PC-9 (cell line): ENCODE measurements at regions not wholly inside any gene's neighbourhood (a gene's known extent, or its start where the extent isn't known, plus 50 kb on each side); places are given as distances from the start of the nearest gene placed in this dataset.

ENCODE experiments used
- BruUV-seq: library from RNA; stranded (reverse); fragments of 400-500 nt; replicated peaks from 2 replicates; lab custom pipeline; 2021; lab: Mats Ljungman, UMichigan
- CTCF ChIA-PET: fragments of 300-600 bp; sonication (Branson Sonifier 250); formaldehyde crosslinking; loops from one replicate; lab custom pipeline; 2022; ENCODE audit warnings: antibody characterized with exemption; lab: Charles Lee
- POLR2A ChIA-PET: fragments of 300-600 bp; sonication (Branson Sonifier 250); formaldehyde crosslinking; loops from one replicate; lab custom pipeline; 2022; ENCODE audit warnings: antibody characterized with exemption; ENCODE audit not compliant: unreplicated experiment; lab: Charles Lee
- DNase-seq, 2 experiments: peaks; one replicate each; pipeline versions ENCODE4 v3.0.0 to v3.0.0-alpha.2; 2015 to 2022; ENCODE audit warnings: mixed read lengths in 1 of 2
- H2AFZ ChIP-seq: fragments of 200-600 bp; sonication (generic); 2 replicates; pipeline ENCODE4 v1.8.1; 2017; ENCODE audit warnings: antibody characterized with exemption
- H3F3A ChIP-seq: fragments of 200-600 bp; sonication (generic); 2 replicates; pipeline ENCODE4 v1.8.1; 2017; ENCODE audit warnings: antibody characterized with exemption, mild to moderate bottlenecking, low read depth; ENCODE audit not compliant: insufficient read depth
- H3K27ac ChIP-seq: fragments of 200-600 bp; sonication (generic); 2 replicates; pipeline ENCODE4 v1.6.1; 2016; ENCODE audit warnings: mixed run types
- H3K27me3 ChIP-seq: fragments of 200-600 bp; sonication (generic); 2 replicates; pipeline ENCODE4 v1.6.1; 2016; ENCODE audit warnings: low read depth, mixed run types; ENCODE audit not compliant: insufficient read depth
- H3K36me3 ChIP-seq: fragments of 200-600 bp; sonication (generic); 2 replicates; pipeline ENCODE4 v1.6.1; 2016; ENCODE audit warnings: low read depth, mixed run types
- H3K4me1 ChIP-seq: fragments of 200-600 bp; sonication (generic); replicated peaks from 2 replicates; pipeline ENCODE4 v1.6.1; 2016; ENCODE audit warnings: mixed run types; ENCODE audit not compliant: insufficient read depth
- H3K4me2 ChIP-seq: fragments of 200-600 bp; sonication (generic); 2 replicates; pipeline ENCODE4 v1.6.1; 2017; ENCODE audit warnings: mixed run types
- H3K4me3 ChIP-seq: fragments of 200-600 bp; sonication (generic); 2 replicates; pipeline ENCODE4 v1.6.1; 2016; ENCODE audit warnings: mixed run types
- H3K79me2 ChIP-seq: fragments of 200-600 bp; sonication (generic); 2 replicates; pipeline ENCODE4 v1.6.1; 2017; ENCODE audit warnings: low read depth, mixed run types
- H3K9me2 ChIP-seq: fragments of 200-600 bp; sonication (generic); 2 replicates; pipeline ENCODE4 v1.8.1; 2017; ENCODE audit warnings: mild to moderate bottlenecking; ENCODE audit not compliant: insufficient read depth
- H3K9me3 ChIP-seq: fragments of 200-600 bp; sonication (generic); 2 replicates; pipeline ENCODE4 v1.8.1; 2016; ENCODE audit warnings: low read depth; ENCODE audit not compliant: insufficient read depth
- H4K20me1 ChIP-seq: fragments of 200-600 bp; sonication (generic); 2 replicates; pipeline ENCODE4 v1.8.1; 2017; ENCODE audit not compliant: insufficient read depth
- EZH2 ChIP-seq: fragments of 200-600 bp; sonication (generic); IDR thresholded peaks from 2 replicates; pipeline ENCODE4 v1.8.0; 2017; ENCODE audit warnings: antibody characterized with exemption, low read depth
- intact Hi-C: fragments of 100-400 bp; cut with micrococcal nuclease; formaldehyde crosslinking; loops from one replicate; pipeline ENCODE4 v1.10.0; 2022; ENCODE audit not compliant: unreplicated experiment
- TF ChIP-seq, protein P1 (sequence below): fragments of 200-600 bp; sonication (generic); conservative IDR thresholded peaks from 2 replicates; pipeline ENCODE4 v1.6.1; 2017; ENCODE audit warnings: mixed run types, antibody characterized with exemption, mild to moderate bottlenecking, moderate library complexity

GRCh38 chr2:144239726-144240125 is 280.2 kb downstream of the ZEB2 start:
- Histone ChIP-seq H3K9me3 (no peaks in the 10 kb centered on the region), H3K4me3 (no peak overlapping the region), H3K27me3 (no peaks in the 10 kb centered on the region), H3K36me3 (no peaks in the 10 kb centered on the region), H3K27ac (no peak overlapping the region), H2AFZ (no peak overlapping the region), H3K4me1 (peaks cover 14% of the 10 kb centered on the region), H3K9me2 (no peaks in the 10 kb centered on the region), H4K20me1 (no peaks in the 10 kb centered on the region), H3K4me2 (no peak overlapping the region), H3F3A (no peaks in the 10 kb centered on the region), H3K79me2 (no peaks in the 10 kb centered on the region)
- no peak for DNase-seq
- CTCF ChIA-PET: no interaction called here
- POLR2A ChIA-PET: no interaction called here
- no peak for TF ChIP-seq EZH2
- TF ChIP-seq, protein P1, sequence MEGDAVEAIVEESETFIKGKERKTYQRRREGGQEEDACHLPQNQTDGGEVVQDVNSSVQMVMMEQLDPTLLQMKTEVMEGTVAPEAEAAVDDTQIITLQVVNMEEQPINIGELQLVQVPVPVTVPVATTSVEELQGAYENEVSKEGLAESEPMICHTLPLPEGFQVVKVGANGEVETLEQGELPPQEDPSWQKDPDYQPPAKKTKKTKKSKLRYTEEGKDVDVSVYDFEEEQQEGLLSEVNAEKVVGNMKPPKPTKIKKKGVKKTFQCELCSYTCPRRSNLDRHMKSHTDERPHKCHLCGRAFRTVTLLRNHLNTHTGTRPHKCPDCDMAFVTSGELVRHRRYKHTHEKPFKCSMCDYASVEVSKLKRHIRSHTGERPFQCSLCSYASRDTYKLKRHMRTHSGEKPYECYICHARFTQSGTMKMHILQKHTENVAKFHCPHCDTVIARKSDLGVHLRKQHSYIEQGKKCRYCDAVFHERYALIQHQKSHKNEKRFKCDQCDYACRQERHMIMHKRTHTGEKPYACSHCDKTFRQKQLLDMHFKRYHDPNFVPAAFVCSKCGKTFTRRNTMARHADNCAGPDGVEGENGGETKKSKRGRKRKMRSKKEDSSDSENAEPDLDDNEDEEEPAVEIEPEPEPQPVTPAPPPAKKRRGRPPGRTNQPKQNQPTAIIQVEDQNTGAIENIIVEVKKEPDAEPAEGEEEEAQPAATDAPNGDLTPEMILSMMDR: no peak
- intact Hi-C loops: no loop called here
- no TSS peak for BruUV-seq

GRCh38 chr2:144239306-144239705 is 280.6 kb downstream of the ZEB2 start:
- TF ChIP-seq EZH2: no peak
- TF ChIP-seq, protein P1: no peak
- Histone ChIP-seq H4K20me1 (no peaks in the 10 kb centered on the region), H3K4me2 (no peak overlapping the region), H3K36me3 (no peaks in the 10 kb centered on the region), H3K9me2 (no peaks in the 10 kb centered on the region), H3K27me3 (no peaks in the 10 kb centered on the region), H3K27ac (no peak overlapping the region), H3K79me2 (no peaks in the 10 kb centered on the region), H3K4me3 (no peak overlapping the region), H3F3A (no peaks in the 10 kb centered on the region), H3K9me3 (no peaks in the 10 kb centered on the region), H2AFZ (no peak overlapping the region), H3K4me1 (peaks cover 14% of the 10 kb centered on the region)
- intact Hi-C loops: no loop called here
- ChIA-PET POLR2A (no interaction called here), CTCF (no interaction called here)
- no TSS peak for BruUV-seq
- DNase-seq: no peak

DNA sequence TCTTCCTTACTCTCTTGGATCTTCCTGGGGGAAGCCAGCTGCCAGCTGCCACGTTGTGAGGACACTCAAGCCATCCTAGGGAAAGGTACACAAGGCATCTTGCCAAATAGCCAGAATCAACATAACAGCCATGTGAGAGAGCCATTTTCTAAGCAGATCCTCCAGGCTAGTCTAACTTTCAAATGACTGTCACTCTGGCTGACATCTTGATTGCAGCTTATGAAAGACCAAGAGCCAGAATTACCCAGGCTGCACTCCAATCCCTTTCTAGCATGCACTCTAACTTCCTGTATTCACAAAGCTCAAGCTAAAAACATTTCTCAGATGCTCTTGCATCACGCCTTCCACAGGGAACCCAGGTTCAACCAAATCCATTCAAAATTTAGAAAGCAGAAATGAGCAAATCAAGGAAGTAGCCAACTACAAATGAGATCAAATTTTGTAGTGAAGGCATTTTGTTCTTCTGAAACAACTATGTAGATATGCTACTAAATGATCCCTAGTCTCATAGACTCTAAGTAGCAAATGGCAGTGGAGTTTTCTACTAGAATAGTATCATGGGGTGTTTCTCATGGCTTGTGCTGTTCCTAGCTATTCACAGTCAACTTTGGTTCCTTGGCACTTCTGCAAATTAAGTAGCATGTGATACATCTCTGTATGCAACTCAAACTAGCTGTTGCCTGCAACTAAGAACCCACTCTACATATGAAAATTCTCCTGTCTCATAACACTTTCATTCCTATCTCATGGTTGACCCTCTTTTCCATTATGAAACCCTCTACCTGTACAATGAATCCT is 281.9 kb downstream of the ZEB2 start:
- DNase-seq: no peak
- ChIA-PET POLR2A (no interaction called here), CTCF (no interaction called here)
- Histone ChIP-seq H3K27ac (no peak overlapping the region), H3F3A (no peaks in the 10 kb centered on the region), H3K4me1 (peaks cover 14% of the 10 kb centered on the region), H3K79me2 (no peaks in the 10 kb centered on the region), H3K36me3 (no peaks in the 10 kb centered on the region), H4K20me1 (no peaks in the 10 kb centered on the region), H3K9me2 (no peaks in the 10 kb centered on the region), H3K27me3 (no peaks in the 10 kb centered on the region), H2AFZ (no peak overlapping the region), H3K9me3 (no peaks in the 10 kb centered on the region), H3K4me3 (no peak overlapping the region), H3K4me2 (no peak overlapping the region)
- no TSS peak for BruUV-seq
- TF ChIP-seq, protein P1: no peak
- no peak for TF ChIP-seq EZH2
- intact Hi-C loops: no loop called here
